HG03378 (cell line): ENCODE measurements at regions not wholly inside any gene's neighbourhood (a gene's known extent, or its start where the extent isn't known, plus 50 kb on each side); places are given as distances from the start of the nearest gene placed in this dataset.
"Not testable (repeated sequence)": the region's sequence is repeated elsewhere in the genome, so short reads cannot be mapped to it uniquely, and the experiment has no call there.

Source experiments
- ATAC-seq: cut with Tn5 transposase; IDR thresholded peaks from one replicate; pipeline ENCODE4 v1.9.1; 2021; ENCODE audit warnings: mild to moderate bottlenecking, moderate library complexity; ENCODE audit not compliant: unreplicated experiment

GRCh38 chr2:184993746-184994145 lies 395.4 kb downstream of the ZNF804A start:
- ATAC-seq = no peak

GRCh38 chr2:185006481-185006880 lies 408.2 kb downstream of the ZNF804A start:
- ATAC-seq = no peak

- no peak for ATAC-seq
Observed at GRCh38 chr2:185012643-185013042, 414.3 kb downstream of the ZNF804A start.

- ATAC-seq = no peak
Observed at GRCh38 chr2:185014076-185014475, 415.7 kb downstream of the ZNF804A start.

GRCh38 chr2:185025891-185026290 lies 427.6 kb downstream of the ZNF804A start:
- not testable (repeated sequence) for ATAC-seq

- ATAC-seq = no peak
Observed at GRCh38 chr2:185035906-185036305, 437.6 kb downstream of the ZNF804A start.

GRCh38 chr2:185044323-185044874 lies 446.1 kb downstream of the ZNF804A start:
- ATAC-seq = no peak

- no peak for ATAC-seq
Observed at GRCh38 chr2:185050804-185051203, 452.5 kb downstream of the ZNF804A start.

- ATAC-seq = no peak
Observed at GRCh38 chr2:185063761-185064160, 465.4 kb downstream of the ZNF804A start.

- ATAC-seq = no peak
Observed at GRCh38 chr2:185066128-185066527, 467.8 kb downstream of the ZNF804A start.

GRCh38 chr2:185069107-185069506 lies 470.8 kb downstream of the ZNF804A start:
- no peak for ATAC-seq

- ATAC-seq = no peak
Observed at GRCh38 chr2:185074156-185074555, 475.8 kb downstream of the ZNF804A start.

- no peak for ATAC-seq
Observed at GRCh38 chr2:185082749-185083148, 484.4 kb downstream of the ZNF804A start.

GRCh38 chr2:185108588-185108987 lies 510.3 kb downstream of the ZNF804A start:
- ATAC-seq = no peak

GRCh38 chr2:185127412-185127811 lies 529.1 kb downstream of the ZNF804A start:
- no peak for ATAC-seq

GRCh38 chr2:185128346-185128745 lies 530.0 kb downstream of the ZNF804A start:
- ATAC-seq = no peak

- no peak for ATAC-seq
Observed at GRCh38 chr2:185128996-185129395, 530.7 kb downstream of the ZNF804A start.

- no peak for ATAC-seq
Observed at GRCh38 chr2:185130685-185131084, 532.4 kb downstream of the ZNF804A start.

GRCh38 chr2:185132501-185133041 lies 534.2 kb downstream of the ZNF804A start:
- ATAC-seq = no peak

- ATAC-seq = no peak
Observed at GRCh38 chr2:185137700-185138099, 539.4 kb downstream of the ZNF804A start.

- no peak for ATAC-seq
Observed at GRCh38 chr2:185142677-185143076, 544.3 kb downstream of the ZNF804A start.

- no peak for ATAC-seq
Observed at GRCh38 chr2:185144159-185144919, 546.0 kb downstream of the ZNF804A start.
